Vagina (tissue), 2 donors: ENCODE measurements at regions not wholly inside any gene's neighbourhood (a gene's known extent, or its start where the extent isn't known, plus 50 kb on each side); places are given as distances from the start of the nearest gene placed in this dataset.

Experiments
- POLR2A ChIP-seq, 2 donors: fragments of 450-650 bp; IDR thresholded peaks; one replicate each; pipeline ENCODE4 v1.6.1; 2017; ENCODE audit warnings: antibody characterized with exemption in 2 of 2, mild to moderate bottlenecking in 2 of 2, moderate library complexity in 2 of 2
- POLR2AphosphoS5 ChIP-seq, 2 donors: sonication (generic); formaldehyde crosslinking; IDR thresholded peaks; one replicate each; pipeline ENCODE4 v1.9.0; 2017; ENCODE audit warnings: antibody characterized with exemption in 2 of 2, mild to moderate bottlenecking in 2 of 2, low read depth in 1 of 2; ENCODE audit not compliant: insufficient read depth in 1 of 2
- TF ChIP-seq, protein P1 (sequence below), 3 experiments: fragments of 450-650 bp in 2 of 3; fragments of 200-600 bp in 1 of 3; sonication (generic) in 1 of 3; IDR thresholded peaks; one replicate each; pipeline ENCODE4 v1.5.1; 2017 to 2019; ENCODE audit warnings: antibody characterized with exemption in 3 of 3, mild to moderate bottlenecking in 2 of 3, moderate library complexity in 2 of 3

DNA sequence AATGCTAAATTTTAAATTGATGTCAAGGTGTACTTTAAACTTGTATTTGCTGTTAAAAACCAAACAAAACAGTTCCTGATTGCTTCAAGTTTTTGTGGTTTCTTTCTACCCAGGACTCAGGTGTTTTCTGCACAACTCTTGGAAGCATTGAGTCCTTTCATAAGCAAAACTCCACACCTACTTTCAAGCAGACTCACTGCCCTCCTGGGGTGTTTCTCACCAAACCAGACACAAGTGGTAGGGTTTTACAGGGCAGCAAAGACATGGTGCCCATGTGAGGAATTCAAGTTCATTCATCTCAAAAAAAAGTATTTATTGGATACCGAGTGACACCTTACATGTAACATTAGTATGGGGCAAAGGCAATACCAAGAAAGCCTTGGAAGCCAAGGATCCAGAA, 146.7 kb upstream of the BNIP2 start:
- TF ChIP-seq, protein P1, sequence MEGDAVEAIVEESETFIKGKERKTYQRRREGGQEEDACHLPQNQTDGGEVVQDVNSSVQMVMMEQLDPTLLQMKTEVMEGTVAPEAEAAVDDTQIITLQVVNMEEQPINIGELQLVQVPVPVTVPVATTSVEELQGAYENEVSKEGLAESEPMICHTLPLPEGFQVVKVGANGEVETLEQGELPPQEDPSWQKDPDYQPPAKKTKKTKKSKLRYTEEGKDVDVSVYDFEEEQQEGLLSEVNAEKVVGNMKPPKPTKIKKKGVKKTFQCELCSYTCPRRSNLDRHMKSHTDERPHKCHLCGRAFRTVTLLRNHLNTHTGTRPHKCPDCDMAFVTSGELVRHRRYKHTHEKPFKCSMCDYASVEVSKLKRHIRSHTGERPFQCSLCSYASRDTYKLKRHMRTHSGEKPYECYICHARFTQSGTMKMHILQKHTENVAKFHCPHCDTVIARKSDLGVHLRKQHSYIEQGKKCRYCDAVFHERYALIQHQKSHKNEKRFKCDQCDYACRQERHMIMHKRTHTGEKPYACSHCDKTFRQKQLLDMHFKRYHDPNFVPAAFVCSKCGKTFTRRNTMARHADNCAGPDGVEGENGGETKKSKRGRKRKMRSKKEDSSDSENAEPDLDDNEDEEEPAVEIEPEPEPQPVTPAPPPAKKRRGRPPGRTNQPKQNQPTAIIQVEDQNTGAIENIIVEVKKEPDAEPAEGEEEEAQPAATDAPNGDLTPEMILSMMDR (IDR thresholded peaks at IDR 0.05): no peak
- TF ChIP-seq POLR2A (IDR thresholded peaks at IDR 0.05) (no peak), POLR2AphosphoS5 (IDR thresholded peaks at IDR 0.05; ENCODE audit: insufficient read depth in 1 of 2, low read depth in 1 of 2) (no peak)
